ENCODE measurements at regions not wholly inside any gene's neighbourhood (a gene's known extent, or its start where the extent isn't known, plus 50 kb on each side); places are given as distances from the start of the nearest gene placed in this dataset.

DNA sequence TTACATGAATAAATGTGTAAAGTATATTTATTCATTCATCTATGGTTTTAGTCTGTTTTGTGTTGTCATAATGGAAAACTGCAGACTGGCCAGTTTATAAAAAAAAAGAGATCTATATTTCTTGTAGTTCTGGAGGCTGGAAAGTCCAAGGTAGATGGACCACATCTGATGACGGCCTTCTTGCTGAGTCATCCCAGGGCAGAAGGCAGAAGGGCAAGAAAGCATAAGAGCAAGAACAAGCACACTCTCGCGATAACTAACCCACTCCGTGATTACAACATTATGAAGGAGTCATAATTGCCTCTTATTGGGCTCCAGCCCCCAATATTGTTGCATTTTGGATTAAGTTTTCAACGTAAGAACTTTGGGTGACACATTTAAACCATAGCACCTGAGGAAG lies 180.4 kb upstream of the DAB2 start:
- DNase-seq (ENCODE audit: low read depth): no peak

- peak; percentile 59 for DNase-seq (ENCODE audit: low read depth)
Observed at GRCh38 chr5:39604491-39604890, 179.7 kb upstream of the DAB2 start.

DNA sequence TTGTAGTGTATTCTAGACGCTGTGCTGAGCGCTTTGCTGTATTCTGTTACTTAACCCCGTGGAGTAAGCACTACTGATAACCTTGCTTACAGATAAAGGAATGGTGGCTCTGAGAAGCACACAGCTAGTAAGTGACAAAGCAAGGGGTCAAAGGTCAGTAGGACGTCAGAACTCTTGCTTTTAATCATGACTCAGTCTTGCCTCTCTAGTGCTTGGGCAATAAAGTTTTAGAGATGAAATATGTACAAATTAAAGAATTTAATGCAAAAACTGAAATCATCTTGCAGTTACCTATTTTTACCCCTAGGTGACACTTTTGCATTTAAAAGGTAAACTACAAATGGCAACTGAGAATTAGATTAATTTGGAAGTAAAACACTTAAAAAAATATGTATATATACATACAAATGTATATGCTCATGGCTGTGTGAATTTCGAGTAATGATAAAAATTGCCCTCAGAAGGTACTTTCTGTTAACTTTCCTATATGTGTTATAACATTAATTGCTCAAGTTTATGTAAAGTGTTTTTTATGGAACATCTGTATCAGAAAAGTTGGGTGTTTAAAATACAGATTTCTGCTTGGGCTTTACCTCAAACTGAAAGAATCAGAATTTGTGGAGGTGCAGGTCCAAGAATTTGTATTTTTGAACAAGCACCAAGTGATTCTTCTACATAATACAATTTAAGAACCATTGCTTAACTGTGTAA lies 175.1 kb upstream of the DAB2 start:
- DNase-seq (ENCODE audit: low read depth): peak; percentile 46

- DNase-seq (ENCODE audit: low read depth): no peak
Observed at GRCh38 chr5:39598661-39599248, 174.0 kb upstream of the DAB2 start.

GRCh38 chr5:39588179-39588578 lies 163.4 kb upstream of the DAB2 start:
- no peak for DNase-seq (ENCODE audit: low read depth)

GRCh38 chr5:39587675-39588074 lies 162.9 kb upstream of the DAB2 start:
- no peak for DNase-seq (ENCODE audit: low read depth)

DNA sequence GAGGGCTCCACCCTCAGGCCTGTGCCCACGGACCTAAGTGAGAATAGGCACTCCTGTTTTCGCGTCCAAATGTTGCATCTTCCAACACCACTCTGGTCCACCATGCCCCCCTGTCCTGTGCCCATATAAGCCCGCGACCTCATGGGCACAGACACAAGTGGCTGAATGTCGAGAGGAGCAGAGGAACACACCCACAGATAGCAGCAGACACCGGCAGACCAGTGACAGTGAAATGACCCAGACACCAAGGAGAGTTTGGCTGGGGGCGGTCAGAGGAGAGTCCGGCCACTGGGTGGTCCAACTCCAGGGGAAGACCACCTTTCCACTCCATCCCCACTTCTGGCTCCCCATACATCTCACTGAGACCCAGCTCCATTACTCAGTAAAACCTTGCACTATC lies 161.4 kb upstream of the DAB2 start:
- no peak for DNase-seq (ENCODE audit: low read depth)

- no peak for DNase-seq (ENCODE audit: low read depth)
Observed at GRCh38 chr5:39584927-39585326, 160.1 kb upstream of the DAB2 start.

GRCh38 chr5:39580702-39581453 lies 156.1 kb upstream of the DAB2 start:
- peak; percentile 71 for DNase-seq (ENCODE audit: low read depth)

- no peak for DNase-seq (ENCODE audit: low read depth)
Observed at GRCh38 chr5:39579750-39580149, 155.0 kb upstream of the DAB2 start.

GRCh38 chr5:39578887-39579497 lies 154.2 kb upstream of the DAB2 start:
- DNase-seq (ENCODE audit: low read depth): peak; percentile 30

- no peak for DNase-seq (ENCODE audit: low read depth)
Observed at GRCh38 chr5:39577529-39577928, 152.7 kb upstream of the DAB2 start.

DNA sequence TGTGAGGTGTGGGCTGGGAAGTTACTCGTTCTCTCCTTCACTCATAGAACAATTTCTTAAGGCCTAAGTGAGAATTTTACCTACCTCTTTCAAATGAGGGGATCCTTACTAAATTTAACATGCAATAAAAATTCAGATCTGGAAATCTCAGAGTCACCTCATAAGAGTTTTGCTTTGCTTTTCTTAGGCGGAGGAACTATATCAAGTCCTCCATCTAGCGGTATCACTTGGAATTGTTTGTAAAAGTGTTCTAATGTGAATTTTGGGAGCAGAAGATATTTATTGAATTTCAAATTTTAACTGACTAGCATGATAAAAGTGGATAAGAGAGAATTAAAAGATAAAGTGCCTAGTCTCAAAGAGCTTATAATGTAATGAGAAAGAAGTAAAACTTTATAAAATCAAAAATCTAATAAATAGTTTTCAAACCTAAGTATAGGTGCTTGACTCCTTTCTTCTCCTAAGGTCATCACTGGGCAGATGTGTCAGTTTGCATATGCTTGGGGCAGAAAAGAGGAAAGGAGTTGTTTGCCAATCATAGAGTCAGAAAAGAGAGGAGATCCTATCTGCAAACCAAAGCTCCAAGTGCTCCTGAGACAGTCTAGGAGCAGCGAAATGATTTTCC lies 145.7 kb upstream of the DAB2 start:
- peak; percentile 39 for DNase-seq (ENCODE audit: low read depth)

DNA sequence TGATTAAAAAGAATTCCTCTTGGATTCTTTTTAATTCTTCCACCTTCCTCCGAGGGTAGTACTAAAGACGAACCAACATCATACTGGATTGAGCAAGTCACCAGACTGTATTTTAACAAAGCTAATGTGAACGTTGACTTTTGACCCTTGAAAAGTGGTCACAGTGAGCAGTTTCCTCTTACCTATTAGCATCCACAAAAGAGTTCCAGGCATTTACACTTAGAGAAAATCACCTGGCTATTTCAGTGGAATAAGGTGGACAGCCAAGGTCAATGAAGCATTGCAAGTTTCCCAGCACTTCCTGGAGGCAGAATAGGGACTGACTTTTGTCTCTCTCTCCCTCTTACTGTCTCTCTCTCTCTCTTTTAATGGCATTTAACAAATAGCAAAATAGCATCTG lies 145.1 kb upstream of the DAB2 start:
- DNase-seq (ENCODE audit: low read depth): no peak

- DNase-seq (ENCODE audit: low read depth): no peak
Observed at GRCh38 chr5:39566891-39567290, 142.1 kb upstream of the DAB2 start.

GRCh38 chr5:39566029-39566428 lies 141.2 kb upstream of the DAB2 start:
- no peak for DNase-seq (ENCODE audit: low read depth)

DNA sequence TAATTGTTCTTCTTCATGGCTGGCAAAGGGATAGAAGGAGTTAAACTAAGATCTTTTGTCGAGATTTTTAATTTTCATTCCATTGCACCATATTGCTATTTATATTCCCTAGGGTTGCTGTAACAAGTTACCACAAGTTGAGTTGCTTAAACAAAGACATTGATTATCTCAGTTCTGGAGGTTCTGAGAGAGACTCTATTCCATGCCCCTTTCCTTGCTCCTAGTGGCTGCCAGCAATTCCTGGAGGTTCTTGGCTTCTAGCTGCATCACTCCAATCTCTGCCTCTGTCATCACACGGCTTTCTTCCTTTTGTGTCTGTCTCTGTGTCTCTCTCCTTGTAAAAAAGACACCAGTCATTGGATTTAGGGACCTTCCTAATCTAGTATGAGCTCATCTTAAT lies 136.6 kb upstream of the DAB2 start:
- no peak for DNase-seq (ENCODE audit: low read depth)

DNA sequence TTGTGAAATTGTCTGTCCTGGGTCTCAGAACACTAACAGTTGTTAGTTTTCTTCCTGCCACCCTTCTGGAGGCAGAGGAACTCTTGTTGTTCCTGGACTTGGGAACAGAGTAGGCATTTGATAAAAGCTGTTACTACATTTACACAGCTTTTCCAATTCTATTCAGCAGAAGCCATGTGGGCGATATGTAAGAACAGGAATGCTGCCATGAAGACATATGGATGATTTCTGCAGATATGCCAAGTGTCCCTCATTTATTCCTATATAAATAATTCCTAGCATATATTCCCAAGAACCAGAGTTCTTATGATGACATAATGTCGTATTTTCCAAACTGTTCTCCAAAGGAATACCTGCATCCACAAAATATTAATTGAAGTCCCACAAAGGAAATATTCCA lies 135.9 kb upstream of the DAB2 start:
- DNase-seq (ENCODE audit: low read depth): no peak

DNA sequence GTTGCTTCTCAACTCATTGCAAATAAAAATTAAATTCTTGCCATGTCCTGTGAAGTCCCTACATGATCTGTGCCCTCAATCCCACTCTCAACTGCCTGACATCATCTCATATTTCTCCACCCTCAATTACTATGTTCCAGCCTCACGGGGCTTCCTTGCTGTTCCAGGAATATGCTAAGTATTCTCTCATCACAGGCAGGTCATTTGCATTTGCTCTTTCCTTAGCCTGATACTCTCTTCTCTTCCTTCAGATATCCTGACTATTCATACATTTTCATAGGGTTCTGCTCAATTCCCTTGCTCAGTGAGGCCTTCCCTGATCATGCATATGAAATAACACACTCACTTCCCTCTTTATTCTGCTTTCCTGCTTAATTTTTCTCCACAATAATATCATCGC lies 135.1 kb upstream of the DAB2 start:
- no peak for DNase-seq (ENCODE audit: low read depth)

DNA sequence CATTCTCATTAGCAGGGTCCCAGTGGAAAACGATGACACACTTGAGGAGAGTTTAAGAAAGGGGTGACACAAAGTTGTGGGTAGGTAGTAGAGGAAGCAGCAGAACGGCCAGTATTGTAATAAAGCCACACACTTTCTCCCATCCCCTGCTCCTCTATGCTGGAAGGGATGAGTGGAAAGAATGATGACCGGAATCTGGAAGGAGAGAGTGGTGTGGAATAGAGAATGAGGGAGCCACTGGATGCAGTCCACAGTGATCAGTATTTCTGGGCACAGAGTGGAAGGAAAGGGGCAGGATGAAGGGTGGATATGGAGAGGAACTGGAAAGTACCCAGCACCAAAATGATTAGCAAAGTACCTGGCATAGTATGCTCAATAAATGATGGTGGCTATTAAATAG lies 133.8 kb upstream of the DAB2 start:
- no peak for DNase-seq (ENCODE audit: low read depth)

- DNase-seq (ENCODE audit: low read depth): no peak
Observed at GRCh38 chr5:39555788-39556187, 131.0 kb upstream of the DAB2 start.

- peak; percentile 64 for DNase-seq (ENCODE audit: low read depth)
Observed at GRCh38 chr5:39547553-39548154, 122.9 kb upstream of the DAB2 start.
